Endothelial cell of hepatic sinusoid (primary cell): ENCODE measurements at regions not wholly inside any gene's neighbourhood (a gene's known extent, or its start where the extent isn't known, plus 50 kb on each side); places are given as distances from the start of the nearest gene placed in this dataset.

Experiments used
- in situ Hi-C: cut with HindIII; loops from 2 replicates; pipeline ENCODE4 v1.10.0; 2017; ENCODE audit warnings: low sequenced_read_pairs

DNA sequence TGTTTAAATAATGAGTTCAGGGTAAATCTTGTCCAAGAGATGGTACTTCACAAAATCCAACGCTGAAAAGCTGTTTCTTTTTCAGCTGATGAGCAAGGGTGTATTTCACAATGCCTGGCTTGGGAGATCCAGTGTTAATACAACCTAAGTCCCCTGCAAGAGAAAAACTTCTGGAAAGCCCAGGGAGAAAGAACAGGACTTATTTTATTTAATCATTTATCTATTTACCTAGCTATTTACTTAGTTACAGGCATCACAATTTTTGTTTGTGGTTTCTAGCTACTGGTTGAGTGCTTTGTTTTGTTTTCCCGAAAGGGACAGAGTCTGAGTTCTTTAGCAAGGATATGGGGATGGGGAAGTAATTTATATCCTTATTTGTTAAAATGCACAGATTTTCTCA is 598.2 kb upstream of the SYT4 start:
- in situ Hi-C loops = no loop called here

DNA sequence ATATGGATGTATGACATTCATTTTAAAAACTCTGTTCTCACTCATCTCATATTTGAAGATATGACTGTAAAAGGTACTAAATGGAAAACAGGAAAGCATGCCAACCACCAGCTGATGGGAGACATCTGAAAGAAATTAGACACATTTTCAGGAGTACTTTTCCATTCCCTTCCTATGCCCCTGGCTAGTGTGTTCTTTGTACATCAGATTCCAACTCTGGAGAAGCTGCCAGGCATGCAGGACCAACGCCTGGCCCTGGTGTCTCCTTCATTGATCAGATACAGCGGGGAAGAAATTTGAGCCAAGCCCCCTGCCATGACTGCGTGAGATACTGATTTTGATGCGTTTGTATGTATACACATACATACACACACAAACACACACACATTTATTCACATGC is 599.0 kb upstream of the SYT4 start:
- in situ Hi-C loops = no loop called here

DNA sequence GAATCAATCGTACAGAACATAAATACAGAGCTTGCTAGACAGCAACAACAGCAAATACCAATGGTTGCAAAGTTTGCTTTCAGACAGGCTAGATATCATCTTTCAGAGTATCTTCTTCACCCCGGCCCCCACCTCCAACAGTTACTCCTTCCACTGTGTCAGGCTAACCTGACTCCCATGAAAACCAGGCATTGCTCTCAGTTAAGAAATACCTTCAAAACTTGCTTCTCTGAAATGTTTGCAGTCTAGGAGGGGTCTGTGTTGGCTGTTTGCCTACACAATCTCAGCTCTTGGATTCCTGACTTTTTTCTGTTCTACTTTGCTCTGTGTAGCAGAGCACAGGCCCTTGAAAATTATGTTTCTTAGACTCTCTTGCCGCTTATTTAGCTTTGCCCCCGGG is 599.5 kb upstream of the SYT4 start:
- in situ Hi-C loops = no loop called here

DNA sequence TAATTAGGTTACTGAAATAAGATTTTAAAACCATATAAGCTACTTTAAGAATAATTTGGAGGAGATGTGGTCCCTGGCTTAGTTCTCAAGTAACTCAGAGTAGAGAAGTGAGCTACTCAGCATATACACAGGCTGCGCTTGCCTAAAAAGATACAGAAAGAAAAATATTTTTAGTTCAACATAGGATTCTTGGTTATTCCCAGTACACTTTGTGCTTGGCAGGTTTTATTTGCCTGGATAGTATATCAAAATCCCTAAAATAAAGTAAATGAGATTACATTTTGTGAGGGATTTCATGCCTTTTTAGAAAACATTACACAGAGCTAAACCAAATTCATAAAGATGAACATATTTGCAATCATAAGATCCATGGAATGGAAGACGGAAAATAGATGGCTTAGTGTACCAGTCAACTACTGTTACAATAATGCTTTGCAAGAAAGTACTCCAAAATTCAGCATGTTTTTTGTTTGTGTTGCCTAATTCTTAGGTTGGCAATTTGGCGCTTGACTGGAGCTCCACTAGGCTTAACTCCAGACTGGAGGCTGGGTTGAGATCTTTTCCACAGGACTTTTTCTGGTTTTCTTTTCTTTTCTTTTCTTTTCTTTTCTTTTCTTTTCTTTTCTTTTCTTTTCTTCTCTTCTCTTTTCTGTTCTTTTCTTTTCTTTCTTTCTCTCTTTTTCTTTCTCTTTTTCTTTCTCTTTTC is 600.5 kb upstream of the SYT4 start:
- in situ Hi-C loops = no loop called here

DNA sequence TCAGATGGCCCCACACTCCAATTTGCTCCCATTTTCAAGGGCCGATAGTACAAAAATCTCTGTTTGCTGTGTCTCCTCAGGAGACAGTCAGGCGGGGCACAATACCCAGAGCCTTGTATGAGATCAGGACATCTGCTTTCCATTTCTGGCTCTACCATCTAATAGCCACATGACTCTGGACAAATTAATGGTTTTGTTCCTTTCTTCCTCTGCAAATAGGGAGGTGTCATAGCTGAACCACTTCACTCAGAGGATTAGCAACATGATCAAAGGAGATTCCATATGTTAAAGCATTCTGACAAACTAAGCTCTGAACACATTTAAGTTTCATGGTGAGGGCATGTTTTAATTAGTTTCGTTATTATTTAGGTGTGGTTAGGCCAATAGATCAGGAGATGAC is 602.1 kb upstream of the SYT4 start:
- in situ Hi-C loops = no loop called here

DNA sequence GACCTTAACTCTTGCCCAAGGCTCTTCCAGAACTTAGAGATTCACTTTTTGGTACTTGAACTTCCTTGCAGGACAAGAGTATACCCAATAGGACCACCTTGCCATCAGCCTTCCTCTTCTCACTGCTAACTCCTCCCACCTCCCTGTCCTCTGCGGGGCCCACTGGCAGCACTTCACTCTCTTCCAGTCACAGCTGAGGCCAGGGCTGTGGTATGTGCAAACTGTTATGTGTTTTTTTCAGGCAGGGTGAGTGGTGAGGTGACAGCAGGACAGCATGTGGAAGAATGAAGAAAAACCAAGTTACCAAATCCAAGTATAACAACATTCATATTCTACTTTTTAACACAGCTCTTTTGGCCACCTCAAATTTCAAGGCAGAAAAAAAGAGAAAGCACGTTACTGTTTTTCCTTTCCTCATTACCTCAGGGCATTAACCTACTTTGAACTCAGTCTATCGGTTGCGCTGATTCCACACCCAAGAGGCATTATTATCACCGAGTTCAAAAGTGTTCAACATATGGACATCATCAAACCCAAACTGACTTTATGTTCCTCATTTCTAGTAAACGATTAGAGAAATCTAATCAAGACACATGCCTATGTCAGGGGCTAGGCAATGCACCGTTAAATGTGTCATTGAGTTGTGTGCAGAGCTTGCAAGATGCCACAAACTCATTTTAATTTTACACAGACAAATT is 605.2 kb upstream of the SYT4 start:
- in situ Hi-C loops = no loop called here

DNA sequence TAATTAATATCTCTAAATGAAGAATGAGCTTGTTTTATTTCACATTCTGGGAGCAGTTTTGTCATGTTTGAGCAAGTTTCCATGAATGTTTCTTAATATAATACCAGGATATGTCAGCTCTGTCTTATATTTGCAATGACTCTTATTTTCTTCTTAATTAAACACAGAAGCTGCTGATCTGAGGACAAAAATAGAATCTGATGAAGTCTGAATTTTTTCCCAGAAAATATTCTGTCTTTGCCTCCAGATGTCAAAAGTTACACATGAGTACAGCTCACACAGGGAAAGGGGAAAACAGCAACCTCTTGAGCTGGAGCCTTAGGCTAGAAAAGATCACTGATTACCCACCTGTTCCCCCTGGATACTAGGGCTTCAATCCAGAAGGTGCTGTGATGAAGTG is 606.6 kb upstream of the SYT4 start:
- in situ Hi-C loops = no loop called here

DNA sequence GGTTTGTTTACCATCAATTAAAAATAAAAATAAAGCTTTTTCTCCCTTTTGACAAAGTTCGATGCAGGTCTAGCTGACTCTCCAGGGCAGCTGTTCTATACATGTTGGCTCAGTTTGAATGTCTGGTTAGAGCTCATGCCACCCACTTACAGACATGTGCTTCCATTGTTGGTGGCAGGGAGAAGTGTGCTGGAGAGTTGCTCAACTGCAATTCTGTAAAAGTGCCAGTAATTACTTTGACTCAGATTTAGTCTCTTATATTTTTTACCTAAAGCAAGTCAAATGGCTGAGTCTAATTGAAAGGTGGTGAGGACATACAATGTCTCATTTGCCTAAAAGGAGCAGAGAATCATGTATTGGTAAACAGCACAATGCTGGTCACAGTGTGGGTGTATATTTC is 609.1 kb upstream of the SYT4 start:
- in situ Hi-C loops = no loop called here

DNA sequence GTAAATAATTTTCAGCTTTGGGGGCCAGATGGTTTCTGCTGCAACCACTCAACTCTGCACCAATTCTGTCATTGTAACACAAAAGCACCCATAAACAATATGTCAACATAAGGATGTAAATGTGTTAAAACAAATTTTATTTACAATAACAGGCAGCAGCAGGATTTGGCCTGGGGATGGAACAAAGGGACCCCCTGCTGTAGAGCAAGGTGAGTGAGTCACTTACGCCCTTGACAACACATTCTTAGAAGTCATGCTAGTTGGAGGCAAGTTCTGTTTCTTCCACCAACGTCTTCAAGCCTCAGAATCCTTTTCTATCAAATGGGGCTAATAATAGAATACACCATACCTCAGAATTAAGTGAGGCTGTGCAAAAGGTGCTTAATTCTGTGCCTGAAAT is 610.2 kb upstream of the SYT4 start:
- in situ Hi-C loops = no loop called here

DNA sequence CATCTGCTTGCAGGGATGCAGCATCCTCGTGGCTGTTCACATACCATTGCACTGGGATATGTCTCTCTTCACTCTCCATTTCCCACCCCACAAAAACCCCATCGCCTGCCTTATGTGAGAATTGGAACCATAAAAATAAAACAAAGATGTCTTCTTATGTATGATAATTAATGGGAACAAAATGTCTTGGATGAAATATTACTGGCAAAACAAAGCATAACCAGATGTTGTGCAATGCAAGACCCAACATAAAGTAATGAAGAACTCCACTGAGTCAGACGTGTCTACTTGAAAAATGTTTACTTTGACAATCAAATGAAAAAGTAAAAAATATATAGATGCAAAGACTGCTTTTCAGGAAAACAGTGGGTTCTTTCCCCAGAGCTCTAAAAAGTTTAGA is 611.3 kb upstream of the SYT4 start:
- in situ Hi-C loops = no loop called here

DNA sequence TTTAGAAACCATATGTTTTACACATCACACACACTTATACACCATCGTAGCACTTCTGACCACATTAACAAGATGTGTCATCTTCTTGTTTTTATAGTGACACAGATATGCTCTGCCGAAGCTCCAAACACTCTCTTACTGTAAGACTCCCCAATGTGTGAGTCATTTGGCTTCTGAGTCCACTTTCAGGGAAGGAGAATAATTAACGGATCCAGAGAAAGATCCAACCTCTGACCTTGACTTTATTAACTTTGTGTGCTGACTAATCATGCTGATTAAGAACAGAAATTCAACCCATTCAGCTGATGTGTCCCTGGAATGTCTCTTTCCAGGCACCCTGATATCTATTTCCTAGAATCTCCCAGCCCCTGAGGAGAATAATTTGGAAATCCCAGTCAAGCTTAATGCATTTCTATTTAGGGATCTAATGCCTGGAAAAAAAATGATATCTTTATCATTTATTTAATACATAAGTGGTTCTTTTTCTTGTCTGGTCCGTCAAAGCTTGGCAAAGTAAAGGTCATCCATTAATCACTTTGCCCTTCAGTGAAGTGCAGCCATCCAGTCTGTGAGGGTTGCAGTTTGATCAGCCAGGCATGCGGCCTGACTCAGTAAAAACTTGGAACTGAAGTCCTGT is 615.8 kb upstream of the SYT4 start:
- in situ Hi-C loops = no loop called here

DNA sequence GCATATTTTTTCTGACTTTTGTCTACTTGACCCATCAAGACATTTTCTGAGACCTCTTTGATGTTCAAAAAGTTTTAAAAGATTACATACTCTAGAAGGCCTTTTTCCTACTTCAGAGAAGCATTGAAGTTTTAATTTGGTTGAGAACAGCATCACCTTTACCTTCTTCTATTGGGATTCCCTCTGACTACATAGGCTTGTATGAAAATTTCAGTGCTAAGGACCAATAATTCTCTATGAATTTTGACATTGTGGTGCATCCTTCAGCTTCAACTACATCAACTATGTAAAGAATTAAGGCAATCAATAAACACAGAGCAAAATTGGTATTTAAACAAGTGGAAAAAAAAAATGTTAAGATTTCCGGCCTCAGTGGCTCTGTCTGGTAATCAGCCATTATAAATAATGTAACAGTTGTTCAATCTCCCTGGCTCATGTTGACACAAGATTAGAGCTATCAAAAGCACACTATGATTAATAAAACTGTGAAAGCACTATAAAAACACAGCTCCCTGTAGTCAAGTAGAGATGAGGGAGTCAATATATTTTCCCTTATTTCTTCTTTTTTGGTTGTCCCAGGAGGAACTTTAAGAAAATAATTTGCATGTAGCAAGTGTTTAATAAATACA is 627.0 kb upstream of the SYT4 start:
- in situ Hi-C loops = no loop called here

DNA sequence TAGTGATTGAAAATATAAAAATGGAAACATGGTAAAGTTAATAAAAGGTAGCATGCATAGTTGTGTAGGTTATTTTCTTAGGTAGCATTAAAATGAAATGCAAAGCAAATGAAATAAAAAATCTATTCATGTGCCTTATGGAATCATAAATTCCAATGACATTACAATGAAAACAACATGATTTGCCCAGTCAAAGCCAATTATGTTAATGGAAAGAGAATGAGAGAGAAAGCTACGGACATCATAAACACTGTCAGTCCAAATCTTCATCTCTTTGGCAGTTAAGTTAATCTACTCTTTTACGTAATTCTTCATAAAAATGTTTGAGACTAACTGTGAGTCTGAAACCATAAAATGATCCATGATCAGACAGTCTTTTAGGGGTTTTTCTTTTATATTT is 636.7 kb upstream of the SYT4 start:
- in situ Hi-C loops = no loop called here

DNA sequence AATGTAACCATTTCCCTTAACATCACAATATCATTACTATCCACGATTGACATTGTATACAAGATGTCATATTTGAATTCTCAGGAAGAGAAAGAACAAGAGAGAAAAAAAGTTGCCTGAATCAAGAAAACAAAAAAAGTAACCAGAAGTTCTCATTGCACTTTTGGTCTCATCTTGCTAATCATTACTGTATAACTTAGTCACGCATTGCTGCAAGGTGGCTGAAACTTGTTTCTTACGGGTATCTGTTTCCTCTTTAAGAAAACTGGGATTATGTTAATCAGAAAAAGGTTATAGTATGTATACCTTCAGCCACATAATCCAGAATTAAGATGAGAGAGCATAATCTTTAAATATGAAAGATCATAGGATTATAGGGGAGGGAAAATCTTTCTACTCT is 639.7 kb upstream of the SYT4 start:
- in situ Hi-C loops = no loop called here

DNA sequence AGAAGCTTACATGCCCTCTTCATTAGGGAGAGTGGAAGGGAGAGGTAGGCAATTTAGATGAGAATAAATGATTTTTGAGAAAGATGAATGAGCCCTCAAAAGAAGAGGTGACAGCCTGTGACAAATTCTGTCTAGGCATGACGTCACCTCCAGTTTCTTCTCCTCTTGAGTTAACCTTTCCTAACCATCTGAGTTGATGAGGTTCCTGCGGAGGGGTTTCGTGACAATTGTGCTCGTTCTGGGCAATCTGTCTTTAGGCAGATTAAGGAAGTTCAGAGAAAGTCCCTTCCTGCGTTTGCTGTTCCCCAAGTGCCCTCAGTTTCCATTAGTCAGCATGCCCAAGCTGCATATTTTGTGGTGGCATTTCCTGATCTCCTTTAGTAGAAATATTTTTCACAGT is 640.2 kb upstream of the SYT4 start:
- in situ Hi-C loops = no loop called here

DNA sequence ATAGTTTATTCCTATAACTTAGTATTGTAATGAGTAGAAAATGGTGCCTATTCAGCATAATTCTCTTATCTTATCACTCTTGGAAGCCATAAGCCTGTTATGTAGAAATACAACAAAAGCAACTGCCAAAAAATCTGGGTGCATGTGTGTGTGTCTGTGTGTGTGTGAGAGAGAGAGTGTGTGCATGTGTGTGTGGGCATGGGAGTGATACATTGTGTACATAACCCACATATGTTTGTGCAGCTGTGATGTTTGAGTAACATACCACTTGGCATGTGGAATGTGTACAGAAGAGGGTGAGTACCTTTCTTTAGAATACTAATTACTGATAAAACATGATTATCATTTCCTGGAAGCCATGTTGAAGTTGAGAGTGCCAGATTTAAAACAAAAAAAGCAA is 642.3 kb upstream of the SYT4 start:
- in situ Hi-C loops = no loop called here

DNA sequence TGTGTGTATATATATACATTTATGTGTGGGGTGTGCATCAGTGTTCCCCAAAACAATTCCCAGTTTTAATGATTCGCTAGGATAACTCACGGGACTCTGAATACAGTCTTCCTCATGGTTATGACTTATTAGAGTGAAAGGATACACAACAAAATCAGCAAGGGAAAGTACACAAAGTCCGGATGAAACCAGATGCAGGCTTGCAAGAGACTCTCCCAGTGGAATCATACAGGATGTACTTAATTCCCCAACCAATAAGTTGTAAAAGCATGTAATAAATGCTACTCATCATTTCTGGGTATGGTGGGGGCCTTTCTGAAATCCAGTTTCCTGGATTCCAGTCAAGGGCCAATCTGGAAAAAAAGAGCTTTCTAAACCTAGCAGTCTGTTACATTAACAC is 654.1 kb upstream of the SYT4 start:
- in situ Hi-C loops = no loop called here

DNA sequence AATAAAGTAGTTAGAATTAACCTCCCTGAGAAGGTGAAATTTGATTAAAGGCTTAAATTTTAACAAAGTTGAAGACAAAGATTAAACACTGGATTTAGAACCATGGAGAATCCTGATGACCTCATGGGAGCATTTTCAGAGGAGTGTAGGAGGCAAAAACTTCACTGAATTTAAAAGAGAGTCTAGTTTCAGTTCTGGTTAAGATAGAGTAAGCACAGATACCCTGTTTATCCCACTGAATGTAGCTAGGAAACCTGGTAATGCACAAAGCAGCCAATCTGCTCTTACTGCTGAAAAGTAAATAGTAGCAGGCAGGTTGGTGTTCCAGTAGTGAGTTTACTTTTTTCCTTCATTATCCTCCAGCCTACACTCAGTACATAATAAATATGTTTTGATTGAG is 654.9 kb upstream of the SYT4 start:
- in situ Hi-C loops = no loop called here

DNA sequence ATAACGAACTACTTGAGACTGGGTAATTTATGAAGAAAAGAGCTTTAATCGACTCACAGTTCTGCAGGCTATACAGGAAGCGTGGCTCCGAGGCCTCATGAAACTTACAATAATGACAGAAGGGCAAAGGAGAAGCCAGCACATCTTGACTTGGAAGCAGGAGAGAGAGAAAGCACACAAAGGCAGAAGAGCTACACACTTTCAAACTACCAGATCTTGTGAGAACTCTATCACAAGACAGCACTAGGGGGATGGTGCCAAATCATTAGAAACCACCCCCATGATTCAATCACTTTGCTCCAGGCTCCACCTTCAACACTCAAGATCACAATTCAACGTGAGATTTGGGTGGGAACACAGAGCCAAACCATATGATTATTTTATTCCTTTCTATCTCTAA is 655.9 kb upstream of the SYT4 start:
- in situ Hi-C loops = no loop called here

DNA sequence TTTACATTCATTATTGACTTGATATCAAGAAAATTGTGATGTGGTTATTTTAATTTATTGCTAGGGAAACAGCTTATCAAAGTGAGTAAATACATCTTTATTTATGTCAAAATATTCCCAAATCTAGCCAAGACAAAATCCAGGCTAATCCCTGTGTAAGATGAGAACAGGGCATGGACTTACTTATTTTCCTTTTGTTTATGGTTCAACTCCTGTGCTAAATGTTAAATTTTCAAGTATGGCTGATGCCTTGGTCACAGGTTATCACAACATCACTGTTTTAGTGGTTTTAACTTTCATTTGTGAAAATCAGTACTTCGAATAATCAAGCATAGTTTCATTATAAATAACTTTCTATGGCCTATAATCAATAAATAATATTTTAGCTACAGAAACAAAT is 657.0 kb upstream of the SYT4 start:
- in situ Hi-C loops = no loop called here

DNA sequence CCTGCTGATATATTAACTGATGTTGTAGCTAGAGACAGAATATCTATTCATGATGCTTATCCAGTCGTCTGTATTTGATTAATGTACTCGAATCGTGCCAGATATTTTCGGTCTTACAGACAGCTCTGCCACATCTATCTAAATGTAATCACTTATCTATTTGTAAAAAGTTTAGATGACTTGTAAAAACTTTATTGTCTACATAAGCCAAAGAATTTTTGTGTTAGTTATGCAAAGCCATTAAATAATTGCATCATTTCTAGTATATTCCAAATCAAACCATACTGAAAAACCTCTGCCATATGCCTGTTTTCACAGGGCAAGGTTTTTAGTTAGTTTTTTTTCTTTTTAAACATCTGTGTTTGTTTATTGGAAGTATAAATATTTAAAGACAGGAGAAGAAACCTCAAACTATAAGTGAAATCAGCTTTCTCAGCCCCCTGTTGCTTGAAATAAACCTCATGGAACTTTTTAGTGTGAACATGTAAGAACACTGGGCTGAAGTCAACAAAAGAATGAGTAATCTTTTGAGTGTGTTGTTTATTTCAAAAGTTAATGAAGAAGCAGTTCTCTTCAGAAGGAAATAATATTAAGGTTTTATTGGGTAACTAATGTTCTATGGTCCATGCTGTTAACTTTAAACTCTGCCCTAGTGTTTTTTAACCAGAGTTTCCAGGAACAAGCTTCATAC is 657.6 kb upstream of the SYT4 start:
- in situ Hi-C loops = no loop called here
